ENCODE measurements at regions not wholly inside any gene's neighbourhood (a gene's known extent, or its start where the extent isn't known, plus 50 kb on each side); places are given as distances from the start of the nearest gene placed in this dataset.

- TF ChIP-seq POLR2A (IDR thresholded peaks at IDR 0.05), result no peak
- TF ChIP-seq POLR2AphosphoS5 (IDR thresholded peaks at IDR 0.05; ENCODE audit: insufficient read depth in 1 of 2, low read depth in 1 of 2), result no peak
- no peak for TF ChIP-seq CTCF (IDR thresholded peaks at IDR 0.05)
- intact Hi-C loops (cut with DNase I), result loop anchor here (10.0 kb wide), 1 partner anchor 238 kb away; no protein-coding TSS in a partner anchor
- H3K4me3 ChIP-seq, result no peak overlapping the region
- no peaks in the 10 kb centered on the region for H3K36me3 ChIP-seq
- no peaks in the 10 kb centered on the region for H3K9me3 ChIP-seq
- no peak for DNase-seq (ENCODE audit: extremely low spot score in 2 of 2)
- no peak overlapping the region for H3K27ac ChIP-seq
- H3K27me3 ChIP-seq, result no peaks in the 10 kb centered on the region
- H3K4me1 ChIP-seq, result no peaks in the 10 kb centered on the region
Observed at GRCh38 chr5:103472830-103473229, 89.8 kb downstream of the NUDT12 start.

- Histone ChIP-seq H3K27me3 (no peaks in the 10 kb centered on the region), H3K36me3 (no peaks in the 10 kb centered on the region), H3K9me3 (no peaks in the 10 kb centered on the region), H3K4me3 (no peak overlapping the region), H3K4me1 (no peaks in the 10 kb centered on the region), H3K27ac (no peak overlapping the region)
- intact Hi-C loops (cut with DNase I), result loop anchor here (10.0 kb wide), 1 partner anchor 237 kb away; no protein-coding TSS in a partner anchor
- DNase-seq (ENCODE audit: extremely low spot score in 2 of 2), result no peak
- TF ChIP-seq POLR2AphosphoS5 (IDR thresholded peaks at IDR 0.05; ENCODE audit: insufficient read depth in 1 of 2, low read depth in 1 of 2) (no peak), CTCF (IDR thresholded peaks at IDR 0.05) (no peak), POLR2A (IDR thresholded peaks at IDR 0.05) (no peak)
Observed at GRCh38 chr5:103472265-103472664, 90.3 kb downstream of the NUDT12 start.

GRCh38 chr5:103469288-103470040 lies 93.1 kb downstream of the NUDT12 start:
- intact Hi-C loops (cut with DNase I), result loop anchor here (10.0 kb wide), 2 partner anchors 235 to 755 kb away; no protein-coding TSS in a partner anchor
- no peak for DNase-seq (ENCODE audit: extremely low spot score in 2 of 2)
- Histone ChIP-seq H3K27ac (no peak overlapping the region), H3K4me1 (no peaks in the 10 kb centered on the region), H3K4me3 (no peak overlapping the region), H3K36me3 (no peaks in the 10 kb centered on the region), H3K27me3 (no peaks in the 10 kb centered on the region), H3K9me3 (no peaks in the 10 kb centered on the region)
- no peak for TF ChIP-seq POLR2A (IDR thresholded peaks at IDR 0.05)
- TF ChIP-seq POLR2AphosphoS5 (IDR thresholded peaks at IDR 0.05; ENCODE audit: insufficient read depth in 1 of 2, low read depth in 1 of 2), result no peak
- no peak for TF ChIP-seq CTCF (IDR thresholded peaks at IDR 0.05)

- no peak for TF ChIP-seq POLR2AphosphoS5 (IDR thresholded peaks at IDR 0.05; ENCODE audit: insufficient read depth in 1 of 2, low read depth in 1 of 2)
- no peak for TF ChIP-seq CTCF (IDR thresholded peaks at IDR 0.05)
- no peak for TF ChIP-seq POLR2A (IDR thresholded peaks at IDR 0.05)
- Histone ChIP-seq H3K4me1 (no peaks in the 10 kb centered on the region), H3K27me3 (no peaks in the 10 kb centered on the region), H3K4me3 (no peak overlapping the region), H3K36me3 (no peaks in the 10 kb centered on the region), H3K9me3 (no peaks in the 10 kb centered on the region), H3K27ac (no peak overlapping the region)
- no peak for DNase-seq (ENCODE audit: extremely low spot score in 2 of 2)
- intact Hi-C loops (cut with DNase I), result loop anchor here (10.0 kb wide), 1 partner anchor 753 kb away; no protein-coding TSS in a partner anchor
Observed at GRCh38 chr5:103467831-103468230, 94.8 kb downstream of the NUDT12 start.

GRCh38 chr5:103466495-103466894 lies 96.1 kb downstream of the NUDT12 start:
- Histone ChIP-seq H3K4me1 (no peaks in the 10 kb centered on the region), H3K27me3 (no peaks in the 10 kb centered on the region), H3K9me3 (no peaks in the 10 kb centered on the region), H3K27ac (no peak overlapping the region), H3K4me3 (no peak overlapping the region), H3K36me3 (no peaks in the 10 kb centered on the region)
- no peak for DNase-seq (ENCODE audit: extremely low spot score in 2 of 2)
- TF ChIP-seq POLR2A (IDR thresholded peaks at IDR 0.05), result no peak
- TF ChIP-seq POLR2AphosphoS5 (IDR thresholded peaks at IDR 0.05; ENCODE audit: insufficient read depth in 1 of 2, low read depth in 1 of 2), result no peak
- TF ChIP-seq CTCF (IDR thresholded peaks at IDR 0.05), result no peak
- intact Hi-C loops (cut with DNase I), result loop anchor here (10.0 kb wide), 1 partner anchor 752 kb away; no protein-coding TSS in a partner anchor
